HuH-7 (cell line): ENCODE measurements at regions not wholly inside any gene's neighbourhood (a gene's known extent, or its start where the extent isn't known, plus 50 kb on each side); places are given as distances from the start of the nearest gene placed in this dataset.
"Not testable (repeated sequence)": the region's sequence is repeated elsewhere in the genome, so short reads cannot be mapped to it uniquely, and the experiment has no call there.

Experiments used
- DNase-seq: peaks from one replicate; pipeline ENCODE4 v3.0.0; 2011; ENCODE audit warnings: low spot score

DNA sequence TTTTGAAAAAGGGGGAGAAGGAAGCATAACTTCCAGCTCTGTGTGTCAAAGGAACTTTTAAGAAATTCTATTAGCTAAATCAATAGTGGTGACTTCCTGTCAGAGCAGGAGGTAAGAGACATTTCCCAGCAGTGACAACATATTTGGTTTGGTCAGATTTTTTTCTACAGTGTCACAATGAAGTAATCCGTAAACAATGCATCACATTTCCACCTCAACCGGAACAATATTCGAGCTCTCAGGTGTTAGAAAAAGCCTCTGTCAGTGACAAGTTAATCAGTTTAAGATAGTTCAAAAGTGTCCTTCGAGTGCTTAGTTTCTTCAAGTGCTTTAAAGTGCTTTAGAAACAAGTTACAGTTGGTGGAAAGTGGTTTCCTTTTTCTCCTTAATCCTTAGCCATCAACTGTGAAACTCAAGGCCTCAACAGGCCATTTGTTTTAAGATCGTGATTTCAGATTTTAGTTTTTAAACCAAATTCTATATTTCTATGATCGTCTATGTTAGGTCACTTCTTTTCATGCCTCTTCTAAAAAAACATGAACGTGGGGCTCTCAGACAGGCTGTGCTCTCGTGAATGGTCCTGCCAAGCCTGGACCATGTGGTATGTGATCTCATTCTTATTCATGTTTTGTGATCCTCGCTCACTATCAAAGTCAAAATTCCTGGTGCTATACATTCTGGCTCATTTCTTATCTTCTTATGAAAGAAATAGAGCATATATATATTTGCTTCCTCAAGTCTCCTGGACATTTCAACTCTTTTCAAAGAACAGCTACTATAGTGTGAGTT, 181.9 kb upstream of the HMHB1 start:
- no peak for DNase-seq

DNA sequence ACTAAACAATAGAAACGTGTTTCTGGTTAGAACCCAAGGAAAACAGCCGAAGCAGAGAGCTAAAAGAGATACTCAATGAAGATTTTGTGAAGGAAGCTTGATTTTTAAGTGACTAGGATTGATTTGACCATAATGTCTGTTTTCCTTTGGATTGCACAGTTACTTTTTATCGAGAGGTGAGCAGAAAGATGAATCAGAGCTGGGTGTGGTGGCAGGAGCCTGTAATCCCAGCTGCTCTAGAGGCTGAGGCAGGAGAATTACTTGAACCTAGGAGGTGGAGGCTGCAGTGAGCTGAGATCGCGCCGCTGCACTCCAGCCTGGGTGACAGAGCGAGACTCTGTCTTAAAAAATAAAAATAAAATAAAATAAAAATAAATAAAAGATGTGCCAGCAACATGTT, 186.9 kb upstream of the HMHB1 start:
- DNase-seq, result not testable (repeated sequence)

DNA sequence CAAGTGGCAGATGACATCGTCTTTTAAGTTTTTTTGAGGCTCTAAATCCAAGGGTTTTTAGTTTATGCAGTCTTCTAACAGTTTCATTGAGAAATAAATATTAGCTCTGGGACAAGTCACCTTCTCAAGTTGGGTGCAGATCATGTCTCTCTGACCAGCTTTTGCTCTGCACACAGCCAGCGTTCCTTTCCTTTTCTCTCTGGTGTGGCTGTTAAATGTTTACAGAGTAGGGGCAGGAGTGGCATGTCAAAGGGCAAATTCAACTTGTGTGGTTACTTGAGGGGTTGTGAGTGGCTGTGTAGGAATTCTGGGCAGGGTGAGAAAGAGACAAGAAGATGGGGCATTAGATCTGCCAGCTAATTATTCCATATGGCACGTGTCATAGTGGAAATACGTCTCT, 187.5 kb upstream of the HMHB1 start:
- no peak for DNase-seq

DNA sequence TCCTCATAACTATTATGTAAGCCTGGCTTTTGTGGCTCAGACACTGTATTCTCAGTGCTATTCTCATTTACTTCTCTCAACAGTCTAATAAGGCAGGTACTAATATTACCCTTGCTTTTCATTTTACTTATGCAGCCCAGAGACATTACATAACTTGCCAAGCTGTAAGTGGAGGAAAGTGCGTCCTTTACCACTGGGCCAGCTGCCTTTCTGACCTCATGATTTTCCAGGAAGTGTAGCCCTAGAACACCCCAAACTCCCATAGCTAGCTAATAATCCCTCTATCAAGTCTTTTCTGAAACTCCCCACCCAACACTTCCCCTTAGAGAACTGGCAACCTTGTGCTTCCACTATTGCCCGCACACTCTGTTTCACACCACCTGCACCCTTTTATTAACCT, 192.9 kb upstream of the HMHB1 start:
- DNase-seq, result no peak

DNA sequence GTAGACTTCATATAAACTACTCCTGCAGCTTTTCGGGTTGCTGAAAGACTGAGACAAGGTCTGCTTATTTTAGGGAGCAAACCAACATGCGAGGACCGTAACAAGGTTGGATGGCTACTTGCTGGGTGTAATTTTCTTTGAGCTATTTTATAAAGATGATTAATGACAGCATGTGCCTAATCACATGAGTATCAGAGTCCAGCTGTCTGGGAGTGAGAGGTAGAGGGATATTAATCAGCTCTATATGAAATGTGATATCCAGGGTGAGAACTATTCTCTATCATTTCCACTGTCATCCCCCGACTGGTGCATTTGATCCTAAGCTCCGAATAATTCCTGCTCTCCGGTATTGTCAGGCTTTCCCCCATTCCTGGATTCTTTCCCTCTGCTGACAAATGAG, 193.8 kb upstream of the HMHB1 start:
- DNase-seq, result no peak

DNA sequence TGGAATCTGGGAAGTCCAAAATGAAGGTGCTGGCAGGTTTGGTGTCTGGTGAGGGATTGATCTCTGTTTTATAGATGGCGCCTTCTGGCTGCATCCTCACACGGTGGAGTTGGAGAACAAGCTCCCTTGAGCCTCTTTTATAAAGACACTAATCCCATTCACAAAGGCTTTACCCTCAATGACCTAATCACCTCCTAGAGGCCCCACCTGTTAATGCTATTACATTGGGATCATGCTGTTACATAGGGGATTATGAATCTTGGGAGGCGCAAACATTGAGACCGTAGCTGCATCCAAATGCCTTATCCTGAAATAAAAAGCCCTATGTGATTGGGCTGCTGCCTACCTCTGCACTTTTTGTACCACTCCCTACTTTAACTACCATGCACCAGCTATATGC, 197.1 kb upstream of the HMHB1 start:
- DNase-seq, result no peak

DNA sequence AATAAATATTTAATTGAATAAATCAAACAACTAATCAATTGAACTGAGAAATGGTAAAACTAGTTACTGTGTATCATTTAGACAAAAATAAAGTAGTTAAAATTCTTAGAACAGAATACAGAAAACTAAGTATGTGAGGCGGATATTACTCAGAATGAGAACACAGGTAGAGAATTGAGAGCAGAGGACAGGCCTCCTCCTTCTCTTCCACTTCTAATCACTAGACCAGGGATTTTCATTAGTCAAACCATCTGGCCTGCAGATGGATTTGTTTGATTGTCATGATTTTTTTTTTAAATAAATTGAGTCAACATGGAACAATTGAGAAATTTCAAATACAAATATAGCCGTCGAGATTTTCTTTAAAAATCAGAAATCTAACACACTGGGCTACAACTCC, 198.6 kb upstream of the HMHB1 start:
- no peak for DNase-seq

DNA sequence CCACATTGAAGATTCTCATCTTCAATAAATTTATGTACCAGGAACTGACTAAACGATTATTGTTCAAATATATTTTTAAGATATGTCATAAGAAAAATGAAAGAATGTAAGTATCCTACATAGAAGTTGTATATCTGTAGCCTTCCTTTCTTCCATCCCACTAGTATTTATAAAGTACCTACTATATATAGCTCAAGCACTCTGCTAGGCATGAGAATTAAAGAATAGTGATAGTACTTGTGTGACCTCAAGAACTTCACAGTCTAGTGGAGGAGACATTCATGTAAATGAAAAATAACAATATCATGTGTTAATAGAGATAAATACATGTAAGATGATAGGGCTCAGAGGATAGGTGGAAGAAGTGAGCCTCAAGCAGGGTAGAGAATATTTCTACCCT, 201.0 kb upstream of the HMHB1 start:
- no peak for DNase-seq

DNA sequence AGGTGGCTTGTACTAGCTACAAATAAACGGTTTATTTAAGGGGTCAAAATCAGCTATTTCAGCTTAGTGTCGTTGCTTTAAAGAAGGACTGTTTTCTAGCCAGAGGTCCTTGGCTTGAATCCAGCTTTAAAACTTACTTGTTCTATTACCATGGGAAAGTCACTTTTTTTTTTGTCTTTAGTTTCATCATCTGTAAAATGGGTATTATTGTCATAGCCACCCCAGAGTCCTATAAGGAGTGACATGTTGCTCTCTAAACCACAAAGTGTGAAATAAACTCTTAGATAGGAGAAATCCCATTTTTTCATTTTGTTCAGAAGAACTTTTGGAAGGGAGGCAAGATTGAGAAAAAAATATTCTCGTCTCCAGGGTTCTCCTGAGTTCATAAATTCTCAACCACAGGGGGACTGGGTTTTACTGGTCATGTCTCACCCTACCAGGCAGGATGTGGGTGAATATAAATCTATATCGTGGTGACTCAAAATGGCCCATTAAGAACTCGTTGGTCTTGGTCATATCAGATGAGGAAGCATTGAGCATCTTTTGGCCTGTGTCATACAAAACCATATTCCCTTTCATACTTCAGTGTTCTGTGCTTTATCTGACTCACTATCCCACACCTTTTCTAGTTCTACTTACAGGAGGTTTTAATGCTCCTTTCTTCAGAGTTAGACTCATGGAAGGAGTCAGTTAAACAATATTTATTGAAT, 202.7 kb upstream of the NR3C1 start:
- no peak for DNase-seq

DNA sequence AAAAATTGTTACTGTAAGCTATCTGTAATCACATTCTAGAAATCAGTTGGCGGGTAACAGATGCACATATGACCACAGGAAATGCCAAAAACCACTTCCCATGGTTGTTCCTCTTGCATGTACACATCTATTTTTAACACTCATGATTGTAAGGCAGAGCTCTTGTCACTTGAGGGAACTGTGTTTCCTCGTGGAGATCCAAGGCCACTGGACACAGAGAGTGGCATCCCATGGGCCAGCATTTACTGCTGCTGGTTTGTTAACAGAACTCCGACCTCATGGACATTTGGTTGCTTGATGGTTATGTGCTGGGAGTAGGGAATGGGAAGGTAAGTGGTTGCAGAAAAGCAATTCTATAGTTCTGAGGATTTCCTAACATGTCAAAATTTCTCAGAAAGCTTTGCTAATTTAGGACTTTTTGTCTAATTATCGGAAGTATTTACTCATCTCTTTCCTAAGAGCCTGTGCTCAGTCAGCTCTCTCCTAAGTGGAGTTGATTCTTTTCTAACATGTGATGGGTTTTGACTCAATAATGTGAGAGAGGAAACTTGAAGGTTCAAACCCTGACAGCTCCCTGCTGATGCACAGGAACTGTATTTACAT, 202.0 kb upstream of the NR3C1 start:
- no peak for DNase-seq

DNA sequence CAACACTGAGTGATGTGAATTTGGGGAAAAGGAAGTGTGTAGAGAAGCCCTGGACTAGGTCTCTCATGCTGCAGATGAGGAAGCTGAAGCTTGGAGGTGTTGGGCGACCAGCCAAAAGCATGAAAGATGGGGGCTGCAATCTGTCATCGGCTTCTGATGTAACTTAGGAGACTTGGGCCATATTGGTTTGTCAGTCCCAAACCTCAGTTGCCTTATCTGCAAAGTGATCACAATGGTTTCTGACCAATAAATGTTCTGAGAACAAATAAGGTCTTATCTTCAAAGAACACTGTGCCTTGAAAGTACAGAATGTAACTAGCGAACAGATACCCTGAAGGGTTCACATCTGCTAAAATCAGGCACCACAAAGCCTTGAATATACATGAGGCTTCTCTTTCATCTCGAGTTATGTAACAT, 198.4 kb upstream of the NR3C1 start:
- no peak for DNase-seq

DNA sequence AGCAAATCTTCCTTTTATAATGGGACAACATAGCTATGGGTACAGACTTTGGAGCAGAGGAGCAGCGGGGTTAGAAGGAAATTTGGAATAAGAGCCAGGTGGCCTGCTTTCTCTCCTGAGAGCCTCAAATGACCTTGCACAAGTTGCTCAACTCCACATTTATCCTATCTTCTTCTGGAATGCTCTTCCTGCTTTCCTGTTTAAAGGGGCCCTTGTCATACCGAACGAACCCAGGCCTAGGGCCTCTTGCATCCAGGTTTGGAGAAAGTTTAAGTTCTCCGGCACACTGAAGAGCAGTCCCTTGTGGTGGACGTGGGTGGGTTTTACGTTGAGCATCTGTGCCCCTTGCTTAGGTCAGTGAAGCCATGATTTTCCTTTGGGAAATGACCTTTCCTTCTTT, 197.9 kb upstream of the NR3C1 start:
- DNase-seq, result no peak

DNA sequence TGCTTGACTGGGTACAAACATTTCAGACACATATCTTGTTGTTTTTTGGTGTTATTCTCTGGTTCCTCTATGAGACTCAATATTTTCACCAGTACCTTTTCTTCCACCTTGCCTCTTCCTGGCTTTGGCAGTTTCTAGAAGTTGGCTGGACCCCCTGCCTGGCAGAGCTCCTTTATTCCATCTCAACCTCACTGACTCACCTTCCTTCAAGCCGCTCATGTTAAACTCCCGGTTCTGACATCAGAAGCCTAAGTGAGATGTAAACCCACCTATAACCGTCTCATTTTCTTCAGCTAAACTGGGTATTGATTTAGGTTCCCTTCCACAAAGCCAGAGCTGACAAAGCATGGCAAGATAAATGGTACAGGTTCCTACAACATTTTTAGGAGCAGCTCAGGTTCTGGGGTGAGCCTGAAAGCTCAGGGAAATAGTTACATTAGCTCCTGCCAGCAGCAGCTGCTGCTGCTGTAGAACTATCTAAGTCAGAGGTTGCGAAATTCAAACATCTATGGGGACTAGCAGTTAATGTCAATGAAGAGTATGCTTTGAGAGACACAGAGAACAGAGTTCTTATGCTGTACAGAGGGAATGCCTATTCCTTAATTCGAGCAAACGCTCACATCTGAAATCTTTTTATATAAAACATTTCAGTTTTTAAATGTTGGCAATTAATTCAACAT, 197.1 kb upstream of the NR3C1 start:
- DNase-seq, result peak; percentile 17

DNA sequence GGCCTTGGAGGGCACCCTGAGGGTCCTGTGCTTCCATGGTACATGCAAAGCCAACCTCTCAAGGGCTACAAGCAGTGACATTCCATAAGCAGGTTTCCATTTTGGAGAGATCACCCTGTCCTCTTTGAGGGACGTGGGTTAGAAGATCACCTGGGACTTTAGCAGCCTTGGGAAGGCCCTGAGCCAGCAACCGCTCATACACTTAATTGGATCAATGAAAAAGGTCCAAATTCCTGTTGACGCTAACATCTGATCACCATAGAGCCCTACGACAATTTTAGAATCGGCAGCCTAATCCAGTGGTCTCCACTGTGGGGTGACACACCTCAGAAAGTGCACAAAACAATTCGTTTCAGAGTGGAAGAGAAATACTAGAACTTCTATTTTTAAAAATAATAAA, 196.0 kb upstream of the NR3C1 start:
- DNase-seq, result no peak

DNA sequence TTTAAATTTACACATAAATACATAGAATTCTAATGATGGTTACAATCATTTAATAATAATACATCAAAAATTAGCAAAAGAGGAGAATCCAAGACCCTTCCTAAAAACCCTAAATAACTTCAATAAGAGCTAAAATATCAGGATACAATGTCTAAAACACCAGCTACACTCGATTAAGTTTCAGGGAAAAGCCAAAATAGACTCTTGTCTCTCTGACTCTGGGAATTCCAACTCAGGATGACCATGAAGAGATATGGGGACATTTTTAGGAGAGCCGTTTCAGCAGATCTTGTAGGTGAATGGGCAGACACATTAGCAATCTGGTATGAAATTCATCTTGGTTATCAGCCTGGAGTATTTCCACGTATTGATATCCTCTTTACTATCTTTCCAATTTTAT, 193.3 kb upstream of the NR3C1 start:
- no peak for DNase-seq

DNA sequence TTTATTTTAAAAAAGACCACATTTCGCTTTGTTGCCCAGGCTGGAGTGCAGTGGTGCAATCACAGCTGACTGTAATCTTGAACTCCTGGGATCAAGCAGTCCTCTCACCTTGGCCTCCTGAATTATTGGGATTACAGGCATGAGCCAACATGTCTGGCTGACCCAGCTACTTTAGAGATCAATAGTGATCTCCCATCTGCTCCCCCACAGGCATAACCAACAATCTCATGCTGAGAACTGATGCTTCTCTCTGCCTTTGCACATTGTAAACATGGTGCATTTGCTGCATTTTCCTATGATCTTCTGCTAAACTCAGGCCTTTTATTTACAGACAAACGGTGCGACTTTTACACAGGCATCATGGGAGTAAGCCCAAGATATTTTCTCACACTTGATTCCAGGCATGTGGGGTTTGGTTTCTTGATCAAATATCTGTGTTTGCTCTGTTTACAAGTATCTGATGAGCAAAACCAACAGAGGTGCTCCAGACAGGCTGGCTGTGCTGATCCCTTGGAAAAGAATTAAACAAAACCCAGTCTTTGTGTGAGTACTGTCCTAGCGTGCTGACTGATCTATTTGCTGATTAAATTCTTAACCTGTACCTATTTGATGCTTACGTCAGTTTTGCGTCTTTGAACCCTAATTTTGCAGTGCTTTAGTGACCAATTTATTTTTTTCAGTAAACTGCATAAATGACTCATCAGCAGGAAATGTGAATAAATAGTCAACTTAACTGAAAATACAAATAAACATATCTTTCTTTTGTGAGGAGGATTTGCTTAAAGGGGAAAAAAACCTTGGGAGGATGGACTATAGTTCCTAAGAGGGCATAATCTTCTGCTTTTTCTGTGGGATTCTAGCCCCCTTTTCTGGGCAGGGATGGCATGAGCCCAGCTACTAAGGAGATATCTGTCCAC, 191.7 kb upstream of the NR3C1 start:
- no peak for DNase-seq

DNA sequence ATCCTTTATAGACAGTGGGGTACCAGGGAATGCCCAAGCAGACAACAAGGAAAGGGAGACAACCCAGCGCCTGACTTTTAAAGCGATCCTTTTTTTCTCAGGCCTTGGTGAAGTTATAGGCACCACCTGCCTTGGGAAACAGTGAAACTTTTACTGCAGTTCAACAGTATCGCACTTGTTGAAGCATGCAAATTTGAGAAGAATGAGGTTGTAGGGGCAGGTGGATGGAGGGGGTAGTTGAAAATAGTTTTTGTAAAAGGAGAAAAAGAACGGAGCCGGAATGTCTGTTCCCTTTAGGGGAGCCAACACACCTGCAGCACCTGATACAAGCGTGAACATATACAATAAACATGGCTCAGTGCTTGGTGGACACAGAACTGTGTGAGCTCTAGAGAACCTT, 190.2 kb upstream of the NR3C1 start:
- no peak for DNase-seq

DNA sequence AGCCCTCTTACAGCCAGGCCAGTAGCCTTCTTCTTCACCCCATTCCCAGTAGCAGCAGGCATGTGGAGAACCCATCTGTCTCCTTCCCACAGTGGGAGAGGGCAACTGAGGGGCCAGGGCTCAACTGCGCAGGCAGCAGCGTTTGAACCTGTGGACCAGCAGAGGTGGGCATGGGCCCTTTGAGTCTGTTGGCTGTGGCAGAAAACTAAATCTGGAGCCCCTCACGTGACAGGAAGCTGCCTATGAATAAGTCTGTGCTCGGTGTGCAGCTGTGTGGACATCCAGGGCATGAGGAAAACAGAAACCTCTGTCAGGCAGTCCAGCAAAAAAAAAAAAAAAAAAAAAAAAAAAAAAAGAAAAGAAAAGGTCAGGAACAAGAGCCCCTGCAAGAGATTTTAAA, 189.2 kb upstream of the NR3C1 start:
- DNase-seq, result no peak

DNA sequence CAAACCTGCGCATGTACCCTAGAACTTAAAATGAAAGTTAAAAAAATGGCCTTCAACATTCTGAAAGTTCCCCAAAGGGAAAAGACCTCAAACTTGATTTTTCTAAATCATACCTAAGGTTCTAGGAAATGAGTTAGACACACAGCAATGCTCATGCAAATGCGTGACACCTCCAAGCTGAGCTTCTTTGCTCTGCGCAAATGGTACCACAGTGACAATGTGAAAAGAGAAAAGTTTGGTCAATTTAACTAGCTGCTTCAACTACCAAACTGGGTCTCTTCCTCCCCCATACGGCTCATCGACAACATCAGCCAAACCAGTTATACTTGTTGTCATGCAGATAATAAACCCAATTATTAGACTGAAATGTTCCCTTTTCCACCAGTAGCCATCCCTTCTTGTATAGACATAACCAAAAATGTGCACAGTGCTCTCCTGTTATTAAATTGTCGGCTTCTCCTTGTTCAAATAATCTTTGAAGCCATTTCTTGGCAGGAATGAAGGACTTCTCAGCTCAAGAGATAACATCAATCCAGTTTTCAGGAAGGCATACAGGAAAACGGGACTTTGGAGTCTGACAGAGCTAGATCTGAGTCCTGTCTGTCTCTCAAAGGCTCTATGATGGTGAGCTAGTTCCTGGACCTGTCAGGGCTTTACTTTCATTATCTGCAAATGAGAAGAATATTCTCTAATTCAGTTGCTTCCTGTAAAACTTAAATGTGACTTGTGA, 185.6 kb upstream of the NR3C1 start:
- no peak for DNase-seq

DNA sequence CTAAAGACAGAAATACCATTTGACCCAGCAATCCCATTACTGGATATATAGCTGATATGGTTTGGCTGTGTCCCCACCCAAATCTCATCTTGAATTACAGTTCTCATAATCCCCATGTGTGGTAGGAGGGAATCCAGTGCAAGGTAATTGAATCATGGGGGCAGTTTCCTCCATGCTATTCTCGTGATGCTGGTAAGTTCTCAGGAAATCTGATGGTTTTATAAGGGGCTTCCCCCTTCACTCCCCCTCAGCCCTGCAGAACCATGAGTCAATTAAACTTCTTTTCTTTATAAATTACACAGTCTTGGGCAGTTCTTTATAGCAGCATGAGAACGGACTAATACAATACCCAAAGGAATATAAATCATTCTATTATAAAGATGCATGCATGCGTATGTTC, 184.6 kb upstream of the NR3C1 start:
- not testable (repeated sequence) for DNase-seq

DNA sequence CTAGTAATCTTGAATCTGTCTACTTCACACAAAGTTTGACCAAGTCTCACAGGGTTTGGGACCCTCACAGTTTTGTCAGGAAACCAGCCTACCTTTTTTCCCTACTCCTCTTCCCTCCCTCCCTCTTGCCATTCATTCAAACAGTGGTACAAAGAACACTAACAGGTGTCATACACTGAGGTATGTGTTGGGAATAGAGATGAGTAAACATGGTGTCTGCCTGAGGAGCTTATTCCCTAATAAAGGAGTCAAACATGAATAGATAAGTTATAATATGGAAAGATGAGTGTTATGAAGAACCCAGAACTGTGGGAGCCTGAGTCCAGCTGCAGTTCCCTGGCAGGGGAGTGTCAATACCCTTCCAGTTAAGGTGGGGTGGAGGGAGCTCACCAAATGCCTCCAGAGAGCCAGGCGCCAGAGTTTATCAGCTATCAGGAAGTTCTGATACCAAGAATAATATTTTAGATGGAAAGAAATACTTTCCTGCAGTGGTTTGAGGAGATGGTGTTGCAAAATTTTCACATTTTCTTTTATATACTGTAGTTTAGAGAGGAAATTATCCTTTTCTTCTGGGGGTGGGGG, 183.4 kb upstream of the NR3C1 start:
- no peak for DNase-seq
